HL-60 (cell line): ENCODE measurements at regions not wholly inside any gene's neighbourhood (a gene's known extent, or its start where the extent isn't known, plus 50 kb on each side); places are given as distances from the start of the nearest gene placed in this dataset.
"Not testable (repeated sequence)": the region's sequence is repeated elsewhere in the genome, so short reads cannot be mapped to it uniquely, and the experiment has no call there.

Experiments used
- DNase-seq, 2 experiments: peaks; one replicate each; pipeline ENCODE4 v3.0.0-alpha.2; 2010 to 2020; ENCODE audit warnings: low read depth in 1 of 2, low spot score in 1 of 2
- H3K27ac ChIP-seq: fragments of 250-450 bp; sonication (Bioruptor Pico); replicated peaks from 2 replicates; pipeline ENCODE4 v1.5.1; 2020; ENCODE audit warnings: mild to moderate bottlenecking, moderate library complexity
- H3K27me3 ChIP-seq: fragments of 250-450 bp; sonication (Bioruptor Pico); 2 replicates; pipeline ENCODE4 v1.5.1; 2021; ENCODE audit warnings: mild to moderate bottlenecking, moderate library complexity; ENCODE audit not compliant: insufficient read depth, poor library complexity, severe bottlenecking
- H3K4me3 ChIP-seq: replicated peaks from 2 replicates; pipeline ENCODE4 v1.5.1; 2011; ENCODE audit warnings: mild to moderate bottlenecking, control low read depth, low read length; ENCODE audit not compliant: insufficient read depth
- CTCF ChIP-seq: IDR thresholded peaks from one replicate; pipeline ENCODE4 v1.5.1; 2011; ENCODE audit warnings: low read length, control low read depth, inconsistent platforms; ENCODE audit not compliant: insufficient read depth
- GABPA ChIP-seq: IDR thresholded peaks from 2 replicates; pipeline ENCODE4 v1.6.1; 2012; ENCODE audit warnings: low read depth
- POLR2AphosphoS5 ChIP-seq: IDR thresholded peaks from 2 replicates; pipeline ENCODE4 v1.6.1; 2012; ENCODE audit warnings: low read depth
- REST ChIP-seq: IDR thresholded peaks from 2 replicates; pipeline ENCODE4 v1.6.1; 2012; ENCODE audit warnings: low read depth; ENCODE audit not compliant: insufficient replicate concordance
- SPI1 ChIP-seq: IDR thresholded peaks from 2 replicates; pipeline ENCODE4 v1.6.1; 2012; ENCODE audit warnings: low read depth, mild to moderate bottlenecking, borderline replicate concordance

- TF ChIP-seq POLR2AphosphoS5: no peak
- no peak for TF ChIP-seq SPI1
- TF ChIP-seq REST: no peak
- no peak for TF ChIP-seq GABPA
- TF ChIP-seq CTCF: no peak
- Histone ChIP-seq H3K27ac (no peak overlapping the region), H3K27me3 (no peaks in the 10 kb centered on the region), H3K4me3 (no peak overlapping the region)
- no peak for DNase-seq
Observed at GRCh38 chr1:187755536-187755935, 926.8 kb downstream of the PLA2G4A start.

GRCh38 chr1:187756684-187757083 is 927.9 kb downstream of the PLA2G4A start:
- not testable (repeated sequence) for DNase-seq, H3K27ac ChIP-seq, H3K27me3 ChIP-seq, H3K4me3 ChIP-seq

- no peak for TF ChIP-seq SPI1
- no peak for TF ChIP-seq CTCF
- TF ChIP-seq POLR2AphosphoS5: no peak
- no peak for TF ChIP-seq REST
- no peak for TF ChIP-seq GABPA
- H3K27me3 ChIP-seq: no peaks in the 10 kb centered on the region
- no peak overlapping the region for H3K4me3 ChIP-seq
- no peak overlapping the region for H3K27ac ChIP-seq
- DNase-seq: no peak
Observed at GRCh38 chr1:187759825-187760333, 931.1 kb downstream of the PLA2G4A start.

DNA sequence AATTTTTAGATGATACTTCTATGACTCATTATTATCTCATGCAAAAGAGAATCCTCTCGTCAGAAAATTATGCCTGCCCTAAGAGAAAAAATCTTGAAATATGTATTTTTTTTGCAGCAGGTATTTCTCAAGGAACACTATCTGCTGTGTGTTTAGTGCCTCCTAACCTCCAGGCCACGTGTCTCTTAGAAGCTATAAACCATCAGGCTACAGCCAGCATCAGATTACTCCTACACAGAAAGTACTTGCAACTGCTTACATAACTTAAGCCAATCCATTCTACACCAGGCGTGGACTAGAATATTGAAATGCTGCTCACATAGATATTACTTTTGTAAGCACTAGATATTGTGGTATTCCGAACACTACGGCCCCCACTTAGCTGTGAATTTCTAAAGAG is 933.4 kb downstream of the PLA2G4A start:
- no peak overlapping the region for H3K4me3 ChIP-seq
- DNase-seq: no peak
- no peaks in the 10 kb centered on the region for H3K27me3 ChIP-seq
- no peak overlapping the region for H3K27ac ChIP-seq
- TF ChIP-seq POLR2AphosphoS5: no peak
- TF ChIP-seq CTCF: no peak
- no peak for TF ChIP-seq GABPA
- no peak for TF ChIP-seq SPI1
- TF ChIP-seq REST: no peak
